Upper lobe of right lung (tissue), 1 donor: ENCODE measurements at regions not wholly inside any gene's neighbourhood (a gene's known extent, or its start where the extent isn't known, plus 50 kb on each side); places are given as distances from the start of the nearest gene placed in this dataset.

Experiments used
- ATAC-seq: fragments of 200-7000 bp; cut with Tn5 transposase; one replicate; pipeline ENCODE4 v1.9.1; 2020; ENCODE audit warnings: mild to moderate bottlenecking, moderate library complexity
- DNase-seq: peaks from one replicate; pipeline ENCODE4 v3.0.0-alpha.2; 2020
- H3K27ac ChIP-seq: fragments of 200-600 bp; one replicate; pipeline ENCODE4 v1.8.0; 2022
- H3K27me3 ChIP-seq: fragments of 200-600 bp; one replicate; pipeline ENCODE4 v1.8.0; 2022; ENCODE audit warnings: mild to moderate bottlenecking
- H3K36me3 ChIP-seq: fragments of 200-600 bp; one replicate; pipeline ENCODE4 v1.8.0; 2022
- H3K4me1 ChIP-seq: fragments of 200-600 bp; one replicate; pipeline ENCODE4 v1.8.0; 2022
- H3K4me3 ChIP-seq: fragments of 200-600 bp; one replicate; pipeline ENCODE4 v1.8.0; 2022; ENCODE audit warnings: mild to moderate bottlenecking
- H3K9me3 ChIP-seq: fragments of 200-600 bp; one replicate; pipeline ENCODE4 v1.8.0; 2022
- intact Hi-C: fragments of 100-400 bp; cut with DNase I; formaldehyde crosslinking; loops from one replicate; pipeline ENCODE4 v1.11.0; 2022
- TF ChIP-seq, protein P1 (sequence below): fragments of 200-600 bp; IDR thresholded peaks from one replicate; pipeline ENCODE4 v1.8.0; 2022; ENCODE audit warnings: antibody characterized with exemption
- donor health status: DM: no; HTN: yes; CAD: no; lungs with severe emphysema.

DNA sequence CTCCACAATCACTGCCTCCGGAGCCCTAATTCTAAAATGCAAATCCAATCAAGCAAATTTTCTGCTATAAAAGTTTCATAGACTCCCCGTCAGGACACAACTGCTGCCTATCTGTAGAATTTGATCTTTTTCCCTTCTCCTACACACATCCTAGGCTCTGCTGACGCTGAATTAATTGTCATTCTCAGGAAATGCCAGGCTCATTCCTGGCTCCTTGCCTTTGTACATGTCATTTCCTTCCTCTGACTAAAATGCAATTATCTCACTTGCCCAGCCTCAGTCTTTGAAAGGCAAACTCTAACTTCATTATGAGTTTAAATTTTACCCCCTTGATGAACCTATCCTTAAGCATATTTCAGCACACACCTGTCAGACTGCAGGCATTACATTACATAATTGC is 844.9 kb upstream of the CRIM1 start:
- no peaks in the 10 kb centered on the region for H3K9me3 ChIP-seq
- no peaks in the 10 kb centered on the region for H3K36me3 ChIP-seq
- intact Hi-C loops, result no loop called here
- no peak overlapping the region for H3K4me3 ChIP-seq
- DNase-seq (no peak), ATAC-seq (no peak)
- H3K4me1 ChIP-seq, result no peaks in the 10 kb centered on the region
- TF ChIP-seq, protein P1, sequence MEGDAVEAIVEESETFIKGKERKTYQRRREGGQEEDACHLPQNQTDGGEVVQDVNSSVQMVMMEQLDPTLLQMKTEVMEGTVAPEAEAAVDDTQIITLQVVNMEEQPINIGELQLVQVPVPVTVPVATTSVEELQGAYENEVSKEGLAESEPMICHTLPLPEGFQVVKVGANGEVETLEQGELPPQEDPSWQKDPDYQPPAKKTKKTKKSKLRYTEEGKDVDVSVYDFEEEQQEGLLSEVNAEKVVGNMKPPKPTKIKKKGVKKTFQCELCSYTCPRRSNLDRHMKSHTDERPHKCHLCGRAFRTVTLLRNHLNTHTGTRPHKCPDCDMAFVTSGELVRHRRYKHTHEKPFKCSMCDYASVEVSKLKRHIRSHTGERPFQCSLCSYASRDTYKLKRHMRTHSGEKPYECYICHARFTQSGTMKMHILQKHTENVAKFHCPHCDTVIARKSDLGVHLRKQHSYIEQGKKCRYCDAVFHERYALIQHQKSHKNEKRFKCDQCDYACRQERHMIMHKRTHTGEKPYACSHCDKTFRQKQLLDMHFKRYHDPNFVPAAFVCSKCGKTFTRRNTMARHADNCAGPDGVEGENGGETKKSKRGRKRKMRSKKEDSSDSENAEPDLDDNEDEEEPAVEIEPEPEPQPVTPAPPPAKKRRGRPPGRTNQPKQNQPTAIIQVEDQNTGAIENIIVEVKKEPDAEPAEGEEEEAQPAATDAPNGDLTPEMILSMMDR, result no peak
- no peaks in the 10 kb centered on the region for H3K27me3 ChIP-seq
- H3K27ac ChIP-seq, result no peak overlapping the region

DNA sequence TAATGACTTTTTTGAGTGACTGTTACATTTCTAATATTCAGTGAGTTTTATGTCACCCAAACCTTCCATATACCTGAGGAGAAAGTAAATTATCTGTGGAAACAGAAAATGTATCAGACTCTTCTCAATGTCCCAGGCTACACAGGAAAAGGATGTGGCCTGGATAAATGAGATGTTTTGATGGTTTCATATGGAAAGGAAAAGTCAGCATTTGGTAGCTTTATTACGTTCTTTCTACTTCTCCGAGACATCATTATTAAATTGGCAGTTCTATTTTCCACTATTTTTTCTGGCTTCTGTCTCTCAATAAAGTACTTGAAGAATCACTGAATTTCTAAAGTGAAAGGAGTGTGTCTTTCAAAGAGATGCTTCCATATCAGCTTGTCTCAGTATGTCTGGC is 847.0 kb upstream of the CRIM1 start:
- Histone ChIP-seq H3K4me3 (no peak overlapping the region), H3K27me3 (no peaks in the 10 kb centered on the region), H3K36me3 (no peaks in the 10 kb centered on the region), H3K27ac (no peak overlapping the region), H3K4me1 (no peaks in the 10 kb centered on the region), H3K9me3 (no peaks in the 10 kb centered on the region)
- DNase-seq (no peak), ATAC-seq (no peak)
- intact Hi-C loops, result no loop called here
- TF ChIP-seq, protein P1, result no peak

DNA sequence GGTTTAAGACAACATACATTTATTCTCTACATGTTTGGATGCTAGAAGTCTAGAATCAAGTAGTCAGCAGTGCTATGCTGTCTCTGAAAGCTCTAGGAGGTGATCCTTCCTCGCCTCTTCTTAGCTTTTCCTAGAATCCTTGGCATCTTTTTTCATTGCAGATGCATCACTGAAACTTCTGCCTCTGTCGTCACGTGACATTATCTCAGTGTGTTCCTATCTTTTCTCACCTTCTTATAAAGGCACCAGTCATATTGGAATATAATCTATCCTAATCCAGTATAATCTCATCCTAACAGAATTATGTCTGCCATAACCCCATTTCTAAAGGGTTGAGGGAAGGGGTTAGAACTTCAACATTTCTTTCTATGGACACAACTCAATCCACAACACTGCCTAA is 851.2 kb upstream of the CRIM1 start:
- Histone ChIP-seq H3K27ac (no peak overlapping the region), H3K27me3 (no peaks in the 10 kb centered on the region), H3K36me3 (no peaks in the 10 kb centered on the region), H3K4me3 (no peak overlapping the region), H3K9me3 (no peaks in the 10 kb centered on the region), H3K4me1 (no peaks in the 10 kb centered on the region)
- intact Hi-C loops, result no loop called here
- DNase-seq, result no peak
- TF ChIP-seq, protein P1, result no peak
- ATAC-seq, result no peak

DNA sequence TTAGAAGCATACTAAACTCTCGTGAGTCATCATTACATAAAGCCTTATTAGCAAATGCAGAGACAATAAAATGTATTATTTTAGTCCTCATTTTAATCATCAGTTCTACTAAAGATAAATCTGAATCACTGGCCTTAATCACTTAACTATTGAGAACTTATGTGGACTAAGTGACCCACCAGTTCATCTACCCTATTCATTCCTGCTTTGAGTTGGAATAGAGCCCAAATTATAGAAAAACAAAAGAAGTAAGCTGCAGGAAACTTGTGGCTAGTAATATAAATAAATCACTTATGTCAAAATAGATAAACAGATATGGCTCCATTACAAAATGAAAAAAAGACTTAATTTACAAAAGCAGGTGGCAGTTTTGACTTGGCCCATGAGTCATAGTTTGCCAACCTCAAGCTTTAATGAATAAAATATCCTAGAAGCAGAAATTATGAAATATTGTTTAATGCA is 851.8 kb upstream of the CRIM1 start:
- H3K36me3 ChIP-seq, result no peaks in the 10 kb centered on the region

DNA sequence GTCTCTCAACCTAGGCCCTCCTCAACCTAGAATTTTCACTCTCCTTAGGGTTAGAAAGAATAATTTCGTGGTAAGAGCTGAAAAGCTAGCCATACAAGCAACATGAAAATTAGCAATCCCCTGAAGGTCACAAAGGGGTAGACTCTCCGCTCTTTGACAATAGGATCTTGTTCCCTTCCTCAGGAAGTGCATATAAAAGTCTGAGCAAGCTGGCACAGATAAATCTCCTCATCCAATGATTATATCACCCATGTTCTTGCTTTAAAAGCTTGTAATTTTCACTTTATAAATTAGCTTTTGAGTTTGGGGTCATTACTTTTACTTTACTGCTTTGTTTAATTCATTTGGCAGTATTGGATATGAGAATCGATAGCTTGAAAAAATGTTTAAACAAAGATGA is 852.3 kb upstream of the CRIM1 start:
- ATAC-seq (no peak), DNase-seq (no peak)
- H3K9me3 ChIP-seq, result no peaks in the 10 kb centered on the region
- TF ChIP-seq, protein P1, result no peak
- intact Hi-C loops, result no loop called here
- no peaks in the 10 kb centered on the region for H3K4me1 ChIP-seq
- H3K4me3 ChIP-seq, result no peak overlapping the region
- H3K27ac ChIP-seq, result no peak overlapping the region
- H3K36me3 ChIP-seq, result no peaks in the 10 kb centered on the region
- no peaks in the 10 kb centered on the region for H3K27me3 ChIP-seq

More for the DNA sequence above, 851.8 kb upstream of the CRIM1 start:
- intact Hi-C loops, result no loop called here
- DNase-seq (no peak), ATAC-seq (no peak)
- TF ChIP-seq, protein P1, result no peak
- H3K4me3 ChIP-seq, result no peak overlapping the region
- no peaks in the 10 kb centered on the region for H3K27me3 ChIP-seq
- H3K4me1 ChIP-seq, result no peaks in the 10 kb centered on the region
- no peak overlapping the region for H3K27ac ChIP-seq
- no peaks in the 10 kb centered on the region for H3K9me3 ChIP-seq

DNA sequence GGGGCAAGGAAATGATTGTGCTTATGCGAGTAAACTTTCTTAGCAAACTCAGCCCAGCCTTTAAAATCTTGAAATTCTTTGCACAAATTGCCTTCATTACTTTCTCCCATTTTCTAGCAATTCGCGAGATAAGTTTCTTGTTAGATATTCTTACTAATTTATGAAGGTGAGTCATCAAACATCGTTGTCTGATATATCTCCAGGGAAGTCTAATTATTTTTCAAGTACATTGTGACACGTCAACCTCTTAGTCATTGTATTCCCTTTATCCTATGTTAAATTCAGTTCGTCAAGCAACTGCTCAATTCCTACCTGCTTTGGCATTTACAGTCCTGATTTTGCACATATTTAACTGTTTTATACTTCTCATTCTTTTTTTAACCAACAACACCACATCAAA is 854.5 kb upstream of the CRIM1 start:
- no peaks in the 10 kb centered on the region for H3K4me1 ChIP-seq
- no peak overlapping the region for H3K27ac ChIP-seq
- no peaks in the 10 kb centered on the region for H3K36me3 ChIP-seq
- ATAC-seq (no peak), DNase-seq (no peak)
- intact Hi-C loops, result no loop called here
- H3K27me3 ChIP-seq, result no peaks in the 10 kb centered on the region
- H3K4me3 ChIP-seq, result no peak overlapping the region
- TF ChIP-seq, protein P1, result no peak
- H3K9me3 ChIP-seq, result no peaks in the 10 kb centered on the region
